WI38 (cell line): ENCODE measurements at regions not wholly inside any gene's neighbourhood (a gene's known extent, or its start where the extent isn't known, plus 50 kb on each side); places are given as distances from the start of the nearest gene placed in this dataset.
"Not testable (repeated sequence)": the region's sequence is repeated elsewhere in the genome, so short reads cannot be mapped to it uniquely, and the experiment has no call there.

Experiments
- H3K4me3 ChIP-seq: 2 replicates; pipeline ENCODE4 v1.5.1; 2011; ENCODE audit warnings: low read depth, mild to moderate bottlenecking, control low read depth, low read length
- CTCF ChIP-seq: IDR thresholded peaks from 2 replicates; pipeline ENCODE4 v1.5.1; 2012; ENCODE audit warnings: low read depth, mild to moderate bottlenecking, control low read depth, low read length

GRCh38 chr2:111519071-111519470 is 364.9 kb downstream of the ANAPC1 start:
- TF ChIP-seq CTCF, result no peak

GRCh38 chr2:111522231-111522768 is 361.7 kb downstream of the ANAPC1 start:
- no peak overlapping the region for H3K4me3 ChIP-seq
- TF ChIP-seq CTCF, result no peak

More at GRCh38 chr2:111519071-111519470, 364.9 kb downstream of the ANAPC1 start:
- H3K4me3 ChIP-seq, result no peak overlapping the region

GRCh38 chr2:111523009-111523408 is 361.0 kb downstream of the ANAPC1 start:
- TF ChIP-seq CTCF, result no peak
- H3K4me3 ChIP-seq, result no peak overlapping the region

GRCh38 chr2:111525026-111525425 is 359.0 kb downstream of the ANAPC1 start:
- H3K4me3 ChIP-seq, result not testable (repeated sequence)

GRCh38 chr2:111526041-111526639 is 357.9 kb downstream of the ANAPC1 start:
- H3K4me3 ChIP-seq, result not testable (repeated sequence)

- not testable (repeated sequence) for H3K4me3 ChIP-seq
These were observed 356.1 kb downstream of the ANAPC1 start for GRCh38 chr2:111527707-111528400.

GRCh38 chr2:111529022-111529421 is 355.0 kb downstream of the ANAPC1 start:
- H3K4me3 ChIP-seq, result not testable (repeated sequence)

GRCh38 chr2:111530239-111530965 is 353.6 kb downstream of the ANAPC1 start:
- H3K4me3 ChIP-seq, result not testable (repeated sequence)

GRCh38 chr2:111532682-111533556 is 351.1 kb downstream of the ANAPC1 start:
- H3K4me3 ChIP-seq, result not testable (repeated sequence)

GRCh38 chr2:111533557-111534247 is 350.3 kb downstream of the ANAPC1 start:
- H3K4me3 ChIP-seq, result not testable (repeated sequence)
